Loucy (cell line): ENCODE measurements at regions not wholly inside any gene's neighbourhood (a gene's known extent, or its start where the extent isn't known, plus 50 kb on each side); places are given as distances from the start of the nearest gene placed in this dataset.

Experiments
- H2AFZ ChIP-seq: fragments of 200-600 bp; sonication (generic); 2 replicates; pipeline ENCODE4 v1.6.0; 2016; ENCODE audit warnings: antibody characterized with exemption, mild to moderate bottlenecking, low read length, moderate library complexity
- H3F3A ChIP-seq: fragments of 200-600 bp; 2 replicates; pipeline ENCODE4 v1.6.0; 2016; ENCODE audit warnings: antibody characterized with exemption, low read depth, mild to moderate bottlenecking
- H3K27me3 ChIP-seq: fragments of 200-600 bp; sonication (generic); 2 replicates; pipeline ENCODE4 v1.6.1; 2014; ENCODE audit warnings: low read length, mild to moderate bottlenecking; ENCODE audit not compliant: insufficient read depth, poor library complexity, severe bottlenecking
- H3K36me3 ChIP-seq: fragments of 200-600 bp; sonication (generic); 2 replicates; pipeline ENCODE4 v1.6.1; 2016; ENCODE audit warnings: low read length; ENCODE audit not compliant: insufficient read depth
- H3K4me1 ChIP-seq: fragments of 200-600 bp; sonication (generic); 2 replicates; pipeline ENCODE4 v1.5.1; 2014; ENCODE audit warnings: low read length, mild to moderate bottlenecking; ENCODE audit not compliant: insufficient read depth, poor library complexity, severe bottlenecking
- H3K4me2 ChIP-seq: fragments of 200-600 bp; sonication (generic); 2 replicates; pipeline ENCODE4 v1.6.0; 2014; ENCODE audit warnings: antibody characterized with exemption, low read length, low read depth, mild to moderate bottlenecking; ENCODE audit not compliant: poor library complexity, severe bottlenecking
- H3K4me3 ChIP-seq: fragments of 200-600 bp; sonication (generic); 2 replicates; pipeline ENCODE4 v1.5.1; 2014; ENCODE audit warnings: low read length, mild to moderate bottlenecking, mixed read lengths; ENCODE audit not compliant: poor library complexity, severe bottlenecking
- H3K79me2 ChIP-seq: fragments of 200-600 bp; sonication (generic); 2 replicates; pipeline ENCODE4 v1.6.1; 2014; ENCODE audit warnings: low read length; ENCODE audit not compliant: insufficient read depth
- H3K9ac ChIP-seq: fragments of 200-600 bp; sonication (generic); 2 replicates; pipeline ENCODE4 v1.6.0; 2014; ENCODE audit warnings: mild to moderate bottlenecking, low read depth, low read length, moderate library complexity; ENCODE audit not compliant: poor library complexity, severe bottlenecking
- H3K9me2 ChIP-seq: fragments of 200-600 bp; sonication (generic); replicated peaks from 2 replicates; pipeline ENCODE4 v1.6.1; 2016; ENCODE audit warnings: low read depth, low read length, mixed read lengths
- H3K9me3 ChIP-seq: fragments of 200-600 bp; sonication (generic); 2 replicates; pipeline ENCODE4 v1.6.1; 2014; ENCODE audit warnings: mild to moderate bottlenecking, antibody characterized with exemption, low read length, low read depth; ENCODE audit not compliant: insufficient read depth
- H4K20me1 ChIP-seq: fragments of 200-600 bp; sonication (generic); 2 replicates; pipeline ENCODE4 v1.6.0; 2014; ENCODE audit warnings: antibody characterized with exemption, low read length, mild to moderate bottlenecking; ENCODE audit not compliant: insufficient read depth, poor library complexity, severe bottlenecking
- EZH2phosphoT487 ChIP-seq: fragments of 200-600 bp; IDR thresholded peaks from 2 replicates; pipeline ENCODE4 v1.6.1; 2018; ENCODE audit warnings: antibody characterized with exemption, mild to moderate bottlenecking, moderate library complexity, borderline replicate concordance
- TF ChIP-seq, protein P1 (sequence below): fragments of 200-600 bp; sonication (generic); conservative IDR thresholded peaks from 2 replicates; pipeline ENCODE4 v1.5.1; 2014; ENCODE audit warnings: mild to moderate bottlenecking, antibody characterized with exemption, low read length

- Histone ChIP-seq H3K27me3 (no peaks in the 10 kb centered on the region), H3K9ac (no peak overlapping the region), H3F3A (no peaks in the 10 kb centered on the region), H3K36me3 (no peaks in the 10 kb centered on the region), H3K79me2 (no peaks in the 10 kb centered on the region), H3K4me3 (no peak overlapping the region), H3K9me2 (no peaks in the 10 kb centered on the region), H4K20me1 (no peaks in the 10 kb centered on the region), H2AFZ (no peak overlapping the region), H3K4me1 (no peaks in the 10 kb centered on the region), H3K4me2 (no peak overlapping the region), H3K9me3 (no peaks in the 10 kb centered on the region)
- TF ChIP-seq, protein P1, sequence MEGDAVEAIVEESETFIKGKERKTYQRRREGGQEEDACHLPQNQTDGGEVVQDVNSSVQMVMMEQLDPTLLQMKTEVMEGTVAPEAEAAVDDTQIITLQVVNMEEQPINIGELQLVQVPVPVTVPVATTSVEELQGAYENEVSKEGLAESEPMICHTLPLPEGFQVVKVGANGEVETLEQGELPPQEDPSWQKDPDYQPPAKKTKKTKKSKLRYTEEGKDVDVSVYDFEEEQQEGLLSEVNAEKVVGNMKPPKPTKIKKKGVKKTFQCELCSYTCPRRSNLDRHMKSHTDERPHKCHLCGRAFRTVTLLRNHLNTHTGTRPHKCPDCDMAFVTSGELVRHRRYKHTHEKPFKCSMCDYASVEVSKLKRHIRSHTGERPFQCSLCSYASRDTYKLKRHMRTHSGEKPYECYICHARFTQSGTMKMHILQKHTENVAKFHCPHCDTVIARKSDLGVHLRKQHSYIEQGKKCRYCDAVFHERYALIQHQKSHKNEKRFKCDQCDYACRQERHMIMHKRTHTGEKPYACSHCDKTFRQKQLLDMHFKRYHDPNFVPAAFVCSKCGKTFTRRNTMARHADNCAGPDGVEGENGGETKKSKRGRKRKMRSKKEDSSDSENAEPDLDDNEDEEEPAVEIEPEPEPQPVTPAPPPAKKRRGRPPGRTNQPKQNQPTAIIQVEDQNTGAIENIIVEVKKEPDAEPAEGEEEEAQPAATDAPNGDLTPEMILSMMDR, result no peak
- no peak for TF ChIP-seq EZH2phosphoT487
Measured at GRCh38 chr13:88303605-88304004, 632.4 kb downstream of the SLITRK5 start.

GRCh38 chr13:88314496-88314895 is 643.3 kb downstream of the SLITRK5 start:
- Histone ChIP-seq H3K79me2 (no peaks in the 10 kb centered on the region), H3F3A (no peaks in the 10 kb centered on the region), H3K4me2 (no peak overlapping the region), H3K4me1 (no peaks in the 10 kb centered on the region), H3K9ac (no peak overlapping the region), H3K36me3 (no peaks in the 10 kb centered on the region), H3K9me3 (no peaks in the 10 kb centered on the region), H3K9me2 (no peaks in the 10 kb centered on the region), H3K27me3 (no peaks in the 10 kb centered on the region), H2AFZ (no peak overlapping the region), H3K4me3 (no peak overlapping the region), H4K20me1 (no peaks in the 10 kb centered on the region)
- TF ChIP-seq EZH2phosphoT487, result no peak
- TF ChIP-seq, protein P1, result no peak

GRCh38 chr13:88329066-88329465 is 657.9 kb downstream of the SLITRK5 start:
- Histone ChIP-seq H3K9me2 (no peaks in the 10 kb centered on the region), H3K9me3 (no peaks in the 10 kb centered on the region), H3K36me3 (no peaks in the 10 kb centered on the region), H3K4me1 (no peaks in the 10 kb centered on the region), H3K4me2 (no peak overlapping the region), H2AFZ (no peak overlapping the region), H4K20me1 (no peaks in the 10 kb centered on the region), H3K79me2 (no peaks in the 10 kb centered on the region), H3K9ac (no peak overlapping the region), H3F3A (no peaks in the 10 kb centered on the region), H3K27me3 (no peaks in the 10 kb centered on the region), H3K4me3 (no peak overlapping the region)
- TF ChIP-seq EZH2phosphoT487, result no peak
- TF ChIP-seq, protein P1, result no peak
